HEK293T (cell line): ENCODE measurements at regions not wholly inside any gene's neighbourhood (a gene's known extent, or its start where the extent isn't known, plus 50 kb on each side); places are given as distances from the start of the nearest gene placed in this dataset.

Experiments
- CTCF ChIA-PET: fragments of 350-600 bp; formaldehyde crosslinking; extraction: SDS; loops from one replicate; lab custom pipeline; 2021; ENCODE audit warnings: antibody characterized with exemption, inconsistent platforms; lab: Yijun Ruan, JAX
- POLR2A ChIA-PET: fragments of 350-600 bp; formaldehyde crosslinking; extraction: SDS; loops from one replicate; lab custom pipeline; 2020; ENCODE audit warnings: antibody characterized with exemption, inconsistent platforms; lab: Yijun Ruan, JAX
- DNase-seq: peaks from one replicate; pipeline ENCODE4 v3.0.0; 2012; ENCODE audit warnings: mixed read lengths; ENCODE audit errors: extremely low spot score
- ARNT ChIP-seq: fragments of 450-650 bp; IDR thresholded peaks from 2 replicates; pipeline ENCODE4 v1.6.1; 2017; ENCODE audit warnings: mild to moderate bottlenecking
- BHLHE40 ChIP-seq: fragments of 450-650 bp; IDR thresholded peaks from 2 replicates; pipeline ENCODE4 v1.6.1; 2016; ENCODE audit warnings: mild to moderate bottlenecking, moderate library complexity, borderline replicate concordance
- CTBP1 ChIP-seq: fragments of 450-650 bp; IDR thresholded peaks from 2 replicates; pipeline ENCODE4 v1.6.1; 2016; ENCODE audit warnings: borderline replicate concordance
- ELF4 ChIP-seq: fragments of 450-650 bp; IDR thresholded peaks from 2 replicates; pipeline ENCODE4 v1.6.1; 2017; ENCODE audit warnings: antibody characterized with exemption
- FOXA1 ChIP-seq: fragments of 450-650 bp; IDR thresholded peaks from 2 replicates; pipeline ENCODE4 v1.6.1; 2016; ENCODE audit warnings: mild to moderate bottlenecking
- FOXK2 ChIP-seq: fragments of 450-650 bp; IDR thresholded peaks from 2 replicates; pipeline ENCODE4 v1.6.1; 2016; ENCODE audit warnings: mild to moderate bottlenecking
- FOXM1 ChIP-seq: fragments of 450-650 bp; IDR thresholded peaks from 2 replicates; pipeline ENCODE4 v1.6.1; 2017; ENCODE audit warnings: mild to moderate bottlenecking, borderline replicate concordance
- HDGF ChIP-seq: fragments of 450-650 bp; IDR thresholded peaks from 2 replicates; pipeline ENCODE4 v1.6.1; 2017; ENCODE audit warnings: antibody characterized with exemption, borderline replicate concordance
- L3MBTL2 ChIP-seq: fragments of 450-650 bp; conservative IDR thresholded peaks from 2 replicates; pipeline ENCODE4 v1.6.1; 2016; ENCODE audit warnings: mild to moderate bottlenecking
- LEF1 ChIP-seq: fragments of 450-650 bp; IDR thresholded peaks from 2 replicates; pipeline ENCODE4 v1.6.1; 2017; ENCODE audit warnings: mild to moderate bottlenecking, borderline replicate concordance
- NFRKB ChIP-seq: fragments of 450-650 bp; IDR thresholded peaks from 2 replicates; pipeline ENCODE4 v1.6.1; 2016; ENCODE audit warnings: mild to moderate bottlenecking, moderate library complexity
- SP1 ChIP-seq: fragments of 450-650 bp; IDR thresholded peaks from 2 replicates; pipeline ENCODE4 v1.6.1; 2017
- SUZ12 ChIP-seq: fragments of 450-650 bp; IDR thresholded peaks from 2 replicates; pipeline ENCODE4 v1.6.1; 2016; ENCODE audit warnings: mild to moderate bottlenecking
- TARDBP ChIP-seq: fragments of 450-650 bp; IDR thresholded peaks from 2 replicates; pipeline ENCODE4 v1.6.1; 2016
- ZNF384 ChIP-seq: fragments of 450-650 bp; IDR thresholded peaks from 2 replicates; pipeline ENCODE4 v1.6.1; 2016
- TF ChIP-seq, protein P1 (sequence below): fragments of 450-650 bp; IDR thresholded peaks from 2 replicates; pipeline ENCODE4 v1.6.1; 2016

DNA sequence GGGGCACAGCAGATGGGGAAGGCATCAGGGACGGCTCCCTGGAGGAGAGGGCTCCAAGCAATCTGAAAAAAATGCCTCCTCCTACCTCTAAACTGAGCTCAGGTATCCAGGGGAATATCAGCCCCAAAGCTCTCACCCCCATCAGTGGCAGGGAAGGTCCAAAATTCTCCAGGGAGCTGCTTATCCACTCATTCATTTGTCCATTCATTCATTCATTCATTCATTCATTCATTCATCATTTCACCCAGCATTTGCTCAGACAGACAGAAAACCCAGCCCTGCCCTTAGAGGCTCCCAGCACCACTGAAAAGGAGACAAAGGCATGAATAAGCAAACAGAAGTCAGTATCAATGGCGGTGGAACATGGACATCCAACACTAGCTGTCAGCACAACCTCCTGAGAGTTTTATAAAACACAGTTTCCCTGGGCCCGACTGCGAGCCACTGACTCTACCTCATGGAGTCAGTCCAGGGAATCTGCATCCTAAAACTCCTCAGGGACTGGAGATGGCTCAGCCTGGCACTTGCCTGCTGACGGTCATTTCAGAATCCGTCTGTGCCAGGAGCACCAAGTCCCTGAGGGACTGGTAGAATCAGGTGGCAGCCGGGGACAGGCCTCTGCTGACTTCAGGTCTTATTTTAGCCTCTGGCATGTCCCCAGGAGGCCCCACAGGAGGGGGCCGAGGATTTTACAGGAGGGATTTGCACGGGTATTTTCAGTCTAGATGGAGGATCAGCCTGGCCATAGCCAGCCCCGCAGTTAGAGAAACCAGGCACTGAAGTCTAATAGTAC lies 164.6 kb downstream of the MN1 start:
- CTCF ChIA-PET, result no interaction called here
- TF ChIP-seq ARNT (no peak), FOXK2 (no peak), SUZ12 (no peak), TARDBP (no peak), BHLHE40 (no peak), CTBP1 (no peak), FOXA1 (no peak)
- TF ChIP-seq, protein P1, sequence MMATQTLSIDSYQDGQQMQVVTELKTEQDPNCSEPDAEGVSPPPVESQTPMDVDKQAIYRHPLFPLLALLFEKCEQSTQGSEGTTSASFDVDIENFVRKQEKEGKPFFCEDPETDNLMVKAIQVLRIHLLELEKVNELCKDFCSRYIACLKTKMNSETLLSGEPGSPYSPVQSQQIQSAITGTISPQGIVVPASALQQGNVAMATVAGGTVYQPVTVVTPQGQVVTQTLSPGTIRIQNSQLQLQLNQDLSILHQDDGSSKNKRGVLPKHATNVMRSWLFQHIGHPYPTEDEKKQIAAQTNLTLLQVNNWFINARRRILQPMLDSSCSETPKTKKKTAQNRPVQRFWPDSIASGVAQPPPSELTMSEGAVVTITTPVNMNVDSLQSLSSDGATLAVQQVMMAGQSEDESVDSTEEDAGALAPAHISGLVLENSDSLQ, result no peak
- DNase-seq, result no peak
- POLR2A ChIA-PET, result no interaction called here

DNA sequence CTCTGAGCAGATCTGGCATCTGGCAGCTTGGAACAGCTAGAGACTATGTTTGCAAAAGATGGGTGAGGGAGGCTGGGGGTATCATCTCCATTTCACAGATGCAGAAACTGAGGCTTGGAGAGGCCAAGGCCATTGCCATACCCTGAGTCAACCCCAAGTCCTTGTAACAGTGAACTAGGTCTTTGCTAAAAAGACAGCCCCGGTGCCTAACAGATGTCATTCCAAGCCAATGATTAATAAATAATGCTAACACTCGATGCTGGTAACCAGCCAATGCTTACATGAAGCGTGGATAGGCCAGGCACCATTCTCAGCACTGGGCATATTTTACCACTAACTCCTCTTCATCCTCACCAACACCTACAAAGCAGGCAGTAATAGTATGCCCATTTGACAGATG lies 164.0 kb downstream of the MN1 start:
- ChIA-PET POLR2A (no interaction called here), CTCF (no interaction called here)
- TF ChIP-seq FOXK2 (no peak), ZNF384 (no peak), L3MBTL2 (no peak), NFRKB (no peak), FOXM1 (no peak), ELF4 (no peak), TARDBP (no peak)
- TF ChIP-seq, protein P1, result no peak
- DNase-seq, result no peak

DNA sequence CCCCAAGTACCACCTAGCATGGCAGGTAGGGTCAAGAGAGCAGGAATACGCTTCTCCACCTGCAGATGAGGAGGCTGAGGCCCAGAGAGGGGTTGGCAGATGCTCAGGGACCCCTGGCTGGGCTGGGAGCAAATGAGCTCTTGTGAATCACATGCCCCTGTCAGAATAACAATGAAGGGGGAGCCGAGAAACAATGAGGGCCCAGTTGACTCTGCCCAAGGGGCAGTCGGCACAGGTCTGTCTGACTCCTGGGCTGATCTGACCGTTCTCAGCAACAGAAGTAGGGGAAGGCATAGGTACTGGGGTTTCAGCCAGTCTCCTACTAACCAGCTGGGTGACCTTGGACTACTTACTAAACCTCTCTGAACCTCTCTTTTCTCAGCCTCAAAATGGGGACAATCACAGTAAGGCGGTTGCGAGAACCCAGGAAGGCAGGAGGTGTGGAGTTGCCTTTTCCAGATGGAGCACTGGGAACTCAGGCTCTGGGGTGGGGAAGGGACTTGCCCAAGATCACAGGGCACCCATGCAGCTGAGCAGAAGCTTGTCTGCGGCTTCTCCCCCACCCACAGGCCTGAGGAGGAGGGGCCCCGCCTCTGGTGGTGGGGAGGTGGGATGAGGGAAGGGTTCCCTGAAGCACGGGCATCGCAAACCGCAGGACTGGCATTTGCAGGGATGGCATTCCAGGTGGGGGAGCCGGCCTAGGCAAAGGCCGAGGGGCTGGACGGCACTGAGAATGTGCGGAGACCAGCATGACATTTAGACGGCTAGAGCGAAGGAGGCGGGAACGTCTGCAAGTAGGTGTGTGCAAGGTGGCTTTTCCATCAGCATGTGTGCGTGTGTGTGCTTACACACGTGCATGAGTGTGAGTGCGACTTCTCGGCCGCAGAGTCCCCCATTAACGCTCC lies 163.0 kb downstream of the MN1 start:
- TF ChIP-seq, protein P1, result no peak
- TF ChIP-seq LEF1 (no peak), SP1 (no peak), FOXK2 (no peak), NFRKB (no peak), ZNF384 (no peak), CTBP1 (no peak), ELF4 (no peak), ARNT (no peak), L3MBTL2 (no peak)
- POLR2A ChIA-PET, result no interaction called here
- no peak for DNase-seq
- CTCF ChIA-PET, result interaction anchor here (0.5 kb wide), 1 partner anchor 186 kb away, joined by 6 read pairs; no protein-coding TSS in a partner anchor

DNA sequence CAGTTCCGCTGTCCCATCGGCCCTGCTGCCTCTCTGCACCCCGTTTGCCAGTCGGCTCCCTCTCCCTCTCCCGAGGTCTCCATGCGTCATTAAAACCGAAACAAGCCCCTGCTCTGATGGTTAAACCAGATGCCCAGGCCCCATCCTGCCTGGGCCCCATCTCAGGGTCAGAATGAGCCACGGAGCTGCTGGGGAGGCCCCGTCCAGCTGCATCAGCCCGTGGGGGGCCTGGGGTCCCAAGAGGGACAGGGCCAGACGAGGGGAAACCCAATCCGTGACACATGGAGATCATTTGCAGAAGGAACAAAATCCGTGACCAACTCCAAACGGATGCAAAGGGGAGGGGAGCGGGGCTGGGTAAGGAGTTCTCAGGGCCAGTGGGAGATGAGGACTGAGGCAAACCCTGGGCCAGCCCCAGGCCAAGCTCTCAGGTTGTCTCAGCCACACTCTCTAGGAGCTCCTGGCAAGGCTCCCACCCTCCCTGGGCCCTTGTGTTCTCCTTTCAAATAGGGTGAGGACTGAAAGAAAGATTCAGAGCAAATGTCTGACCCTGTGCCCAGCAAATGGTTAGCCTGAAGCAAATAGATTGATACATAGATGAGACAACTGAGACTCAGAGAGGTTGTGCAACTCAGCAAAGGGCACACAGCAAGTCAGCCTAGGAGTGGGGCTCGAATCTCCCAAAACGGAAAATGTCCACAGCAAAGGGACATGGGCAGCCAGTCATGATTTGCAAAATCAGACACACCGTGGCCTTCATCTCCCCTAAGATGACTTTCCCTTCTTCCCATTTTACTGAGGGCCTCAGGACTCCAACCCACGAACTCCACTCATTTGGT lies 162.1 kb downstream of the MN1 start:
- ChIA-PET POLR2A (no interaction called here), CTCF (no interaction called here)
- TF ChIP-seq NFRKB, result no peak
- TF ChIP-seq TARDBP, result no peak
- TF ChIP-seq ARNT, result no peak
- TF ChIP-seq CTBP1, result no peak
- no peak for TF ChIP-seq FOXA1
- no peak for TF ChIP-seq FOXK2
- no peak for TF ChIP-seq ELF4
- TF ChIP-seq, protein P1, result no peak
- no peak for TF ChIP-seq LEF1
- no peak for TF ChIP-seq SUZ12
- TF ChIP-seq BHLHE40, result no peak
- TF ChIP-seq ZNF384, result no peak
- no peak for TF ChIP-seq L3MBTL2
- no peak for TF ChIP-seq HDGF
- no peak for TF ChIP-seq SP1
- no peak for DNase-seq

DNA sequence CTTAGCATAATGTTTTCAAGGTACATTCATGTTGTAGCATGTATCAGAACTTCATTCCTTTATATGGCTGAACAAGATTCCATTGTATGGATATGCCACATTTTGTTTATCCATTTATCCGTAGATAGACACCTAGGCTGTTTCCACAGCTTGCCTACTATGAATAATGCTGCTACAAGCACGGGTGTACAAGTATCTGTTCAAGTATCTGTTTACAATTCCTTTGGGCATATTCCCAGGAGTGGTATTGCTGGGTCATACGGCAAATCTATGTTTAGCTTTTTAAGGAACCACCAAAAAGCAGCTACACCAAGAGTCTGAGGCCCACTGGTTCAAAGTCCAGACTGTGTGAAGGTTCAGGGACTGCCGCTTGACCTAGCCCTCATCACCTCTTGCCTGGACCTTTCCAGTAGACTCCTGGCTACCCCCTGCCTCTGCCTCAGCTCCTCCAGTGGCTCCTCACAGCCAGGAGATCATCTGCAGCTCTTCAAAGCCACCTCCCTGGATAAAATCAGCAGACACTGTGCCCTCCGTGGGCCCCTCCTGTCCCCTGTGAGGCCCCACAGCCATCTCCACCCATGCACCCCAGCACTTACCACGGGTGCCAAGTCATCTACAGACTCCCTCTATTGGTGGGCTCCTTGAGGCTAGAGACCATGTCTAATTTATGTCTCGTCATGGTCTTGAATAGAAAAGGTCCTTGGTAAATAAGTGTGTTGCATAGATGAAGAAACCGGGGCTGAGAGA lies 160.3 kb downstream of the MN1 start:
- no peak for DNase-seq
- CTCF ChIA-PET, result no interaction called here
- no peak for TF ChIP-seq FOXA1
- no peak for TF ChIP-seq ARNT
- TF ChIP-seq NFRKB, result no peak
- TF ChIP-seq, protein P1, result no peak
- no peak for TF ChIP-seq ELF4
- no peak for TF ChIP-seq SP1
- TF ChIP-seq L3MBTL2, result no peak
- TF ChIP-seq FOXK2, result no peak
- TF ChIP-seq HDGF, result no peak
- no peak for TF ChIP-seq CTBP1
- TF ChIP-seq LEF1, result no peak
- TF ChIP-seq FOXM1, result no peak
- POLR2A ChIA-PET, result no interaction called here
